Transverse colon (tissue), 4 donors: ENCODE measurements at regions not wholly inside any gene's neighbourhood (a gene's known extent, or its start where the extent isn't known, plus 50 kb on each side); places are given as distances from the start of the nearest gene placed in this dataset.

Experiments
- DNase-seq: peaks from one replicate; pipeline ENCODE4 v3.0.0-alpha.2; 2019
- H3K27ac ChIP-seq, 4 donors: fragments of 200-600 bp; sonication (generic); 2 replicates each; pipeline ENCODE4 v1.5.1; 2016 to 2018; ENCODE audit warnings: inconsistent platforms in 4 of 4
- H3K27me3 ChIP-seq: fragments of 200-600 bp; sonication (generic); 2 replicates; pipeline ENCODE4 v1.5.1; 2017; ENCODE audit warnings: inconsistent platforms
- H3K36me3 ChIP-seq, 4 donors: fragments of 200-600 bp; sonication (generic); 2 replicates each; pipeline ENCODE4 v1.5.1; 2017 to 2019; ENCODE audit warnings: inconsistent platforms in 4 of 4
- H3K4me1 ChIP-seq, 4 donors: fragments of 200-600 bp; sonication (generic); 2 replicates each; pipeline ENCODE4 v1.5.1; 2017 to 2020; ENCODE audit warnings: inconsistent platforms in 4 of 4
- H3K4me3 ChIP-seq, 4 donors: fragments of 200-600 bp; sonication (generic); 1 replicate in 1 of 4; 2 replicates in 3 of 4; pipeline versions ENCODE4 v1.5.1 to v1.6.1; 2017 to 2019; ENCODE audit warnings: inconsistent platforms in 4 of 4
- H3K9me3 ChIP-seq, 2 donors: fragments of 200-600 bp; sonication (generic); 2 replicates each; pipeline ENCODE4 v1.5.1; 2017 to 2019; ENCODE audit warnings: inconsistent platforms in 2 of 2
- EP300 ChIP-seq: sonication (generic); formaldehyde crosslinking; IDR thresholded peaks from one replicate; pipeline ENCODE4 v1.6.1; 2017; ENCODE audit warnings: antibody characterized with exemption, low read depth
- POLR2A ChIP-seq: fragments of 450-650 bp; IDR thresholded peaks from one replicate; pipeline ENCODE4 v1.6.1; 2016; ENCODE audit warnings: antibody characterized with exemption, mild to moderate bottlenecking, moderate library complexity
- POLR2AphosphoS5 ChIP-seq, 3 donors: sonication (generic); formaldehyde crosslinking; IDR thresholded peaks; one replicate each; pipeline ENCODE4 v1.6.1; 2016; ENCODE audit warnings: antibody characterized with exemption in 3 of 3
- WGBS, 2 donors: methylation state at CpG; one replicate each; pipeline ENCODE4 v1.1.5; 2018; ENCODE audit warnings: low coverage in 1 of 2; 5-methylcytosine and 5-hydroxymethylcytosine counted together
- in situ Hi-C, 4 donors: fragments of 200-750 bp; cut with MboI; loops; one replicate each; pipeline versions ENCODE4 v1.15.0 to v1.15.1; 2017; ENCODE audit warnings: low sequenced_read_pairs in 3 of 4, low pct_ligation_motif_present in 1 of 4, low pct_unique_long_range_greater_than_20kb in 1 of 4
- intact Hi-C: fragments of 100-400 bp; cut with DNase I; formaldehyde crosslinking; loops from one replicate; pipeline ENCODE4 v1.15.1; 2023; ENCODE audit warnings: low total_unique reads
- TF ChIP-seq, protein P1 (sequence below), 5 experiments: fragments of 200-600 bp in 3 of 5; fragments of 450-650 bp in 2 of 5; sonication (generic) in 3 of 5; IDR thresholded peaks; 1 replicate in 2 of 5; 2 replicates in 3 of 5; pipeline ENCODE4 v1.5.1; 2016 to 2017; ENCODE audit warnings: antibody characterized with exemption in 5 of 5, inconsistent platforms in 3 of 5, mild to moderate bottlenecking in 2 of 5, moderate library complexity in 1 of 5

DNA sequence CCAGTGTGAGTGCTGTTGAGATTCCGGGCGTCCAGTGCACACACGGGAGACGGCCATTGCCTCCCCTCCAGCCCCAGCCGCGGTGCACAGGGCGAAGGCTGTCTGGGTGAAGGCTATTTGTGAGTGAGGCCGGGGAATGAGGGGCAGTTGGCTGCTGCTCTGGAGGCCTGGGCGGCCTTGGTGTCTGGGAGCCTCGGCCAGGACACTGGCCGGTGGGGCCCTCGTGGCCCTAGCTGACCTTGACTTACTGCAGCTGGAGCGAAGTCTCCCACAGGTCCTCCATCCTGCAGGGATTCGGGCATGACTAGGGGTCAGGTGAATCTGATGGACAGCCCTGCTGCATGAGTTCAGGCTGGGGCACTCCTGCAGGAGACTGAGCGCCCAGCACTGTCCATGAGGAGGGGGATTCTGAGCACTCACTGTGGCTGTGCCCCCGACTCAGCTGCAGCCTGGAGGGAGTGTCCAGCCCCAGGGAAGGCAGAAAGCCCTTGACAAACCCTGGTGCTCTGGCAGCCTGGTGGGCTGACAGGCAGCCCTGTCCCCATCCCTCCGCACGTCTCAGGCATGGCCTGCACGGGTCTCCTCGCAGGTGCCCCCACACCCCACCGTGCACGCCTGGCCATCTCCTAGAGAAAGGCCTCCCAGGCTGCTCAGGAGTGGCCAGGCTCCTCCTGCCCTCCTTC, 52.7 kb upstream of the FAM20C start:
- peaks cover 0 to 15% (median 8%) of the 10 kb centered on the region in 4 donors for H3K4me1 ChIP-seq
- H3K36me3 ChIP-seq = no peaks in the 10 kb centered on the region
- TF ChIP-seq POLR2A (no peak), EP300 (no peak), POLR2AphosphoS5 (IDR thresholded peaks at IDR 0.05) (no peak)
- H3K27ac ChIP-seq = no peak overlapping the region
- no peak overlapping the region for H3K4me3 ChIP-seq
- no peak for DNase-seq
- in situ Hi-C loops (no loop called here), intact Hi-C loops (no loop called here)
- H3K9me3 ChIP-seq = no peaks in the 10 kb centered on the region
- 93% methylated on average over 16 of the region's 22 CpGs; no CpG with 5 or more reads in 1 of the 2 donors for WGBS, 2 donors
- H3K27me3 ChIP-seq = no peaks in the 10 kb centered on the region

DNA sequence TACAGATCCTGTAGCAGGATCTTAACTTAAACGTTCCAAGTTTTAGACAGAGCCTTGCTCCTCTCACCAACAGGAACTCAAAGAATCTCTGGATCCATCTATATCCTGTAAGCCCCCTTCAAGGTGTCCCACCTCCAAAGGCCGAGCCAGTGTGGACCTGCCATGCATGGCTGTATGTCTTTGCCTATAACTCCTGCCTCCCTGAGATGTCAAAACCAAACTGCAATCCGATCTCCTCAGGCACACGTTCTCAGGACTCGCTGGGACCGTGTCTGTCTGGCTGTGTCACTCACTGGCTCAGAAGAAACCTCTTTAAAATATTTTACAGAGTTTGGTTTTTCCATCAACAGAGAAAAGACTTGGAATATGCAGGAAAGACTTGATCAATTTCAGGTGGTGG, 51.4 kb upstream of the FAM20C start:
- WGBS, 2 donors = 82% methylated on average over 6 of the region's 6 CpGs; no CpG with 5 or more reads in 1 of the 2 donors
- TF ChIP-seq POLR2A (no peak), EP300 (no peak), POLR2AphosphoS5 (IDR thresholded peaks at IDR 0.05) (no peak)
- TF ChIP-seq, protein P1, sequence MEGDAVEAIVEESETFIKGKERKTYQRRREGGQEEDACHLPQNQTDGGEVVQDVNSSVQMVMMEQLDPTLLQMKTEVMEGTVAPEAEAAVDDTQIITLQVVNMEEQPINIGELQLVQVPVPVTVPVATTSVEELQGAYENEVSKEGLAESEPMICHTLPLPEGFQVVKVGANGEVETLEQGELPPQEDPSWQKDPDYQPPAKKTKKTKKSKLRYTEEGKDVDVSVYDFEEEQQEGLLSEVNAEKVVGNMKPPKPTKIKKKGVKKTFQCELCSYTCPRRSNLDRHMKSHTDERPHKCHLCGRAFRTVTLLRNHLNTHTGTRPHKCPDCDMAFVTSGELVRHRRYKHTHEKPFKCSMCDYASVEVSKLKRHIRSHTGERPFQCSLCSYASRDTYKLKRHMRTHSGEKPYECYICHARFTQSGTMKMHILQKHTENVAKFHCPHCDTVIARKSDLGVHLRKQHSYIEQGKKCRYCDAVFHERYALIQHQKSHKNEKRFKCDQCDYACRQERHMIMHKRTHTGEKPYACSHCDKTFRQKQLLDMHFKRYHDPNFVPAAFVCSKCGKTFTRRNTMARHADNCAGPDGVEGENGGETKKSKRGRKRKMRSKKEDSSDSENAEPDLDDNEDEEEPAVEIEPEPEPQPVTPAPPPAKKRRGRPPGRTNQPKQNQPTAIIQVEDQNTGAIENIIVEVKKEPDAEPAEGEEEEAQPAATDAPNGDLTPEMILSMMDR (IDR thresholded peaks at IDR 0.05) = no peak
- H3K9me3 ChIP-seq = no peaks in the 10 kb centered on the region
- no peaks in the 10 kb centered on the region for H3K27me3 ChIP-seq
- peaks cover 0 to 15% (median 8%) of the 10 kb centered on the region in 4 donors for H3K4me1 ChIP-seq
- DNase-seq = no peak
- no peak overlapping the region for H3K4me3 ChIP-seq
- H3K36me3 ChIP-seq = no peaks in the 10 kb centered on the region
- intact Hi-C loops = no loop called here
- H3K27ac ChIP-seq = no peak overlapping the region
- in situ Hi-C loops = no loop called here

DNA sequence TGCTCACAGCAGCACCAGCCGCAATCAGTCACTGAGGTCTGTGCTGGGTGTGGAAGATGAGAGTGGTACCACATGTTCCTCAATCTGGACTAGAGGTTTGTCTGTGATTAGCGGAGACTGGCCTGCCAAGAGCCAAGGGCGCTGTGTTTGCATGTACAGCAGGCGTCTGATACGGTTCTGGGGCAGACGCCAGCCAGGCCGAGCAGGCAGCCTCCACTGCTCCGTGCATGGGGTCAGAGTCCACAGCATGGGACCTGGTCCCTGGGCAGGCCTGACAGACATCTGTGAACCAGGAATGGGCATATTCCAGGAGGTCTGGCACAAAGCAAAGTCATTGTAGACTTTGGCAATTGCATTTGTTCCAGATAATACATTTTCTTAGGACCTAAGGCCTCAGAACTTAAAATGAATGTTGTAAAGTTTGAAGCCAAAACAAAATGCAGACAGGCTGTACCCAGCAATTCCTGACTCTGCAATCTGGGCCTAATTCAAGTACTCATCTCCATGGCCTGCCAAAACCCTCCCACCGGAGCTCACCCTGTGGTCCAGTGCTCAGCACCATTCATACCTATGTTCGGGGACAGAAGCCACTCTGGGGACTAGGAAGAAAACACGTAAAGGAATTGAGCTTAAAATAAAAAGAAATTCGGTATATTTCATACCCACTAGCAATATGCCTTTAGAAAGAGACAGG, 50.0 kb upstream of the FAM20C start:
- H3K9me3 ChIP-seq = no peaks in the 10 kb centered on the region
- H3K27ac ChIP-seq = peak overlapping the region; percentile 1 to 62 (median 34)

More for the DNA sequence above, 50.0 kb upstream of the FAM20C start:
- WGBS, 2 donors = 46% methylated on average over 12 of the region's 12 CpGs; no CpG with 5 or more reads in 1 of the 2 donors
- intact Hi-C loops (no loop called here), in situ Hi-C loops (no loop called here)
- TF ChIP-seq POLR2AphosphoS5 (IDR thresholded peaks at IDR 0.05) (peak in 2 of 3 donors; percentile 10 to 41), EP300 (no peak)
- Histone ChIP-seq H3K27me3 (no peaks in the 10 kb centered on the region), H3K36me3 (no peaks in the 10 kb centered on the region), H3K4me3 (no peak overlapping the region), H3K4me1 (peaks cover 0 to 15% (median 8%) of the 10 kb centered on the region in 4 donors)
- DNase-seq = peak; percentile 81
